Gastrocnemius medialis (tissue), 4 donors: ENCODE measurements at regions not wholly inside any gene's neighbourhood (a gene's known extent, or its start where the extent isn't known, plus 50 kb on each side); places are given as distances from the start of the nearest gene placed in this dataset.

Experiments
- POLR2A ChIP-seq, 2 donors: fragments of 450-650 bp; IDR thresholded peaks; one replicate each; pipeline ENCODE4 v1.6.1; 2017; ENCODE audit warnings: antibody characterized with exemption in 2 of 2, mild to moderate bottlenecking in 2 of 2, moderate library complexity in 2 of 2
- TF ChIP-seq, protein P1 (sequence below), 5 experiments: fragments of 450-650 bp in 3 of 5; fragments of 200-600 bp in 2 of 5; sonication (generic) in 2 of 5; IDR thresholded peaks in 4 of 5; conservative IDR thresholded peaks in 1 of 5; 1 replicate in 4 of 5; 2 replicates in 1 of 5; pipeline ENCODE4 v1.5.1; 2016 to 2019; ENCODE audit warnings: antibody characterized with exemption in 5 of 5, mild to moderate bottlenecking in 3 of 5, moderate library complexity in 3 of 5

DNA sequence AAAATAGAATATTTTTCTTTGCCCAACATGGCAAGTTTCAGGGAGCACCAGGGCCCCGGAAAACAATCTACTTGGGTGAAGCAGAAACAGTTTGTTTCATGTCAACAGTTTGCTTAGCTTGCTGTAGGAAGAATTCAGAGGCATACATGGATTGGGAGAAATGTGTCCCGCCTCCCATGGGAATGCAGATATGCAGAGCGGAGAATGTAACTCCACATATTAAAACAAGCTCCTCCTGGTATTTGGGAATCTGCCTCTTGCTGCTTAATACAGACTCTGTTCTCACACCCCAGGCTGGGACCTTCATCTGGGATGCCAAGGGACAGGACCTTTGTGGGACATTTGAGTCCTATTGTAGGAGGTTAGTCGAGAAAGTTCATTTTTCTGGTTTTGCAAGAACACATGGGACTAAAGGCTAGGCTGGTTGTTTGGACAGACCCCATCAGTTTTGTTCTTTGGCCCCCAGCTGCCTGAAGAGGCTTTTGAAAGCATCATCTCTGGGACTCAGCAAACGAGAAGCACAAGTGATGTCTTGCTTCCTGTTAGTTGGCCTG is 220.5 kb upstream of the ADRA1B start:
- TF ChIP-seq, protein P1, sequence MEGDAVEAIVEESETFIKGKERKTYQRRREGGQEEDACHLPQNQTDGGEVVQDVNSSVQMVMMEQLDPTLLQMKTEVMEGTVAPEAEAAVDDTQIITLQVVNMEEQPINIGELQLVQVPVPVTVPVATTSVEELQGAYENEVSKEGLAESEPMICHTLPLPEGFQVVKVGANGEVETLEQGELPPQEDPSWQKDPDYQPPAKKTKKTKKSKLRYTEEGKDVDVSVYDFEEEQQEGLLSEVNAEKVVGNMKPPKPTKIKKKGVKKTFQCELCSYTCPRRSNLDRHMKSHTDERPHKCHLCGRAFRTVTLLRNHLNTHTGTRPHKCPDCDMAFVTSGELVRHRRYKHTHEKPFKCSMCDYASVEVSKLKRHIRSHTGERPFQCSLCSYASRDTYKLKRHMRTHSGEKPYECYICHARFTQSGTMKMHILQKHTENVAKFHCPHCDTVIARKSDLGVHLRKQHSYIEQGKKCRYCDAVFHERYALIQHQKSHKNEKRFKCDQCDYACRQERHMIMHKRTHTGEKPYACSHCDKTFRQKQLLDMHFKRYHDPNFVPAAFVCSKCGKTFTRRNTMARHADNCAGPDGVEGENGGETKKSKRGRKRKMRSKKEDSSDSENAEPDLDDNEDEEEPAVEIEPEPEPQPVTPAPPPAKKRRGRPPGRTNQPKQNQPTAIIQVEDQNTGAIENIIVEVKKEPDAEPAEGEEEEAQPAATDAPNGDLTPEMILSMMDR (IDR thresholded peaks at IDR 0.05 in 4 of 5, conservative IDR thresholded peaks at IDR 0.05 in 1 of 5), result no peak
- no peak for TF ChIP-seq POLR2A (IDR thresholded peaks at IDR 0.05)
